Thyroid gland (tissue), 4 donors: ENCODE measurements at regions not wholly inside any gene's neighbourhood (a gene's known extent, or its start where the extent isn't known, plus 50 kb on each side); places are given as distances from the start of the nearest gene placed in this dataset.

ENCODE experiments used
- DNase-seq, 2 donors: peaks; one replicate each; pipeline ENCODE4 v3.0.0-alpha.2; 2019
- H3K27ac ChIP-seq, 3 donors: fragments of 200-600 bp; sonication (generic); 1 replicate in 2 of 3; 2 replicates in 1 of 3; pipeline ENCODE4 v1.5.1; 2016 to 2019; ENCODE audit warnings: mild to moderate bottlenecking in 1 of 3, moderate library complexity in 1 of 3
- H3K27me3 ChIP-seq: fragments of 200-600 bp; sonication (generic); one replicate; pipeline ENCODE4 v1.5.1; 2019
- H3K36me3 ChIP-seq, 2 donors: fragments of 200-600 bp; sonication (generic); one replicate each; pipeline ENCODE4 v1.5.1; 2016 to 2019
- H3K4me1 ChIP-seq, 2 donors: fragments of 200-600 bp; sonication (generic); one replicate each; pipeline ENCODE4 v1.5.1; 2017 to 2019
- H3K4me3 ChIP-seq, 3 donors: fragments of 200-600 bp; sonication (generic); replicated peaks in 1 of 3; 1 replicate in 2 of 3; 2 replicates in 1 of 3; pipeline ENCODE4 v1.5.1; 2016; ENCODE audit warnings: mild to moderate bottlenecking in 1 of 3
- H3K9me3 ChIP-seq: fragments of 200-600 bp; sonication (generic); one replicate; pipeline ENCODE4 v1.5.1; 2017
- POLR2A ChIP-seq, 2 donors: fragments of 450-650 bp; IDR thresholded peaks; one replicate each; pipeline ENCODE4 v1.6.1; 2017; ENCODE audit warnings: antibody characterized with exemption in 2 of 2, mild to moderate bottlenecking in 2 of 2, moderate library complexity in 1 of 2
- WGBS, 2 donors: methylation state at CpG; one replicate each; pipeline ENCODE4 v1.1.5; 2017; 5-methylcytosine and 5-hydroxymethylcytosine counted together
- intact Hi-C: fragments of 100-400 bp; cut with DNase I; formaldehyde crosslinking; loops from one replicate; pipeline ENCODE4 v1.15.1; 2023
- TF ChIP-seq, protein P1 (sequence below), 6 experiments: fragments of 200-600 bp in 3 of 6; fragments of 450-650 bp in 3 of 6; sonication (generic) in 3 of 6; IDR thresholded peaks; one replicate each; pipeline ENCODE4 v1.5.1; 2016 to 2019; ENCODE audit warnings: antibody characterized with exemption in 6 of 6, mild to moderate bottlenecking in 2 of 6, inconsistent platforms in 1 of 6, moderate library complexity in 1 of 6

DNA sequence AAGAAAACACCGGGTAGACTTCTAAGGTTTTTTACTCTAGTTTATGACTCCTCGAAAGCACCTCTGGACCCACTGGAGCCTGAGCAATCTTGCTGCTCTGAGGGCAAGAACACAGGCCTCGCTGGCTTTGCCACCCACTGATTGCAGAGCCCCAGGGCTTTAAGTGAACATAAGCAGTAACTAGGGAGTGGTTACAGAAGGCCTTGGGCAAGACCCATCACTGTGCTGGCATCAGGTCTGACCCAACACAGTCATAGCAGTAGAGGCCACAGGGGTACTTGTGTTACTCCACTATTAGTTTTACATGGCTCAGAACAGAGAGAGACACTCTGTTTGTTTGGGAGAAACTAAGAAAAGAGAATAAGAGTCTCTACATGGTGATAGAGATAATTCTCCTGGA lies 684.5 kb downstream of the FAM181B start:
- no peaks in the 10 kb centered on the region for H3K9me3 ChIP-seq
- intact Hi-C loops, result no loop called here
- H3K36me3 ChIP-seq, result no peaks in the 10 kb centered on the region
- no peaks in the 10 kb centered on the region for H3K27me3 ChIP-seq
- no peak for DNase-seq
- no peak overlapping the region for H3K27ac ChIP-seq
- 87 to 90% methylated on average over 3 of the region's 3 CpGs for WGBS, 2 donors
- no peaks in the 10 kb centered on the region for H3K4me1 ChIP-seq
- TF ChIP-seq POLR2A (IDR thresholded peaks at IDR 0.05), result no peak
- TF ChIP-seq, protein P1, sequence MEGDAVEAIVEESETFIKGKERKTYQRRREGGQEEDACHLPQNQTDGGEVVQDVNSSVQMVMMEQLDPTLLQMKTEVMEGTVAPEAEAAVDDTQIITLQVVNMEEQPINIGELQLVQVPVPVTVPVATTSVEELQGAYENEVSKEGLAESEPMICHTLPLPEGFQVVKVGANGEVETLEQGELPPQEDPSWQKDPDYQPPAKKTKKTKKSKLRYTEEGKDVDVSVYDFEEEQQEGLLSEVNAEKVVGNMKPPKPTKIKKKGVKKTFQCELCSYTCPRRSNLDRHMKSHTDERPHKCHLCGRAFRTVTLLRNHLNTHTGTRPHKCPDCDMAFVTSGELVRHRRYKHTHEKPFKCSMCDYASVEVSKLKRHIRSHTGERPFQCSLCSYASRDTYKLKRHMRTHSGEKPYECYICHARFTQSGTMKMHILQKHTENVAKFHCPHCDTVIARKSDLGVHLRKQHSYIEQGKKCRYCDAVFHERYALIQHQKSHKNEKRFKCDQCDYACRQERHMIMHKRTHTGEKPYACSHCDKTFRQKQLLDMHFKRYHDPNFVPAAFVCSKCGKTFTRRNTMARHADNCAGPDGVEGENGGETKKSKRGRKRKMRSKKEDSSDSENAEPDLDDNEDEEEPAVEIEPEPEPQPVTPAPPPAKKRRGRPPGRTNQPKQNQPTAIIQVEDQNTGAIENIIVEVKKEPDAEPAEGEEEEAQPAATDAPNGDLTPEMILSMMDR (IDR thresholded peaks at IDR 0.05), result no peak
- no peak overlapping the region for H3K4me3 ChIP-seq

DNA sequence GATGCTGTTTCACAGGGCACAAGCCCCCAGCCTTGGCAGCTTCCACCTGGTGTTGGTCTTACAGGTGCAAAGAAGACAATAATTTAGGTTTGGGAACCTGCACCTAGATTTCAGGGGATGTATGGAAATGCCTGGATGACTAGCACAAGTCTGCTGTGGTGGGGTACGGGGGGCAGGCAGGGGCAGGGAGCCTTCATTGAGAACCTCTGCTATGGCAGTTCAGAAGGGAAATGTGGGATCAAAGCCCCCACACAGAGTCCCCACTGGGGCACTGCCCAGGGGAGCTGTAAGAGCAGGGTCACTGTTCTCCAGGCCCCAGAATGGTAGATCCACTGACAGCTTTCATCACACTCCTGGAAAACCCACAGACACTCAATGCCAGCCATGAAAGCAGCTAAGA lies 686.5 kb downstream of the FAM181B start:
- Histone ChIP-seq H3K27me3 (no peaks in the 10 kb centered on the region), H3K27ac (no peak overlapping the region), H3K4me3 (no peak overlapping the region), H3K4me1 (no peaks in the 10 kb centered on the region), H3K9me3 (no peaks in the 10 kb centered on the region), H3K36me3 (no peaks in the 10 kb centered on the region)
- intact Hi-C loops, result no loop called here
- 100% methylated on average over 1 of the region's 1 CpG for WGBS, 2 donors
- no peak for TF ChIP-seq POLR2A (IDR thresholded peaks at IDR 0.05)
- TF ChIP-seq, protein P1 (IDR thresholded peaks at IDR 0.05), result no peak
- DNase-seq, result no peak

GRCh38 chr11:82046778-82047177 lies 686.9 kb downstream of the FAM181B start:
- no peak for DNase-seq
- 61 to 76% methylated on average over 1 of the region's 1 CpG for WGBS, 2 donors
- no peak for TF ChIP-seq POLR2A (IDR thresholded peaks at IDR 0.05)
- TF ChIP-seq, protein P1 (IDR thresholded peaks at IDR 0.05), result no peak
- H3K27me3 ChIP-seq, result no peaks in the 10 kb centered on the region
- intact Hi-C loops, result no loop called here
- no peaks in the 10 kb centered on the region for H3K4me1 ChIP-seq
- H3K9me3 ChIP-seq, result no peaks in the 10 kb centered on the region
- H3K36me3 ChIP-seq, result no peaks in the 10 kb centered on the region
- no peak overlapping the region for H3K4me3 ChIP-seq
- no peak overlapping the region for H3K27ac ChIP-seq

DNA sequence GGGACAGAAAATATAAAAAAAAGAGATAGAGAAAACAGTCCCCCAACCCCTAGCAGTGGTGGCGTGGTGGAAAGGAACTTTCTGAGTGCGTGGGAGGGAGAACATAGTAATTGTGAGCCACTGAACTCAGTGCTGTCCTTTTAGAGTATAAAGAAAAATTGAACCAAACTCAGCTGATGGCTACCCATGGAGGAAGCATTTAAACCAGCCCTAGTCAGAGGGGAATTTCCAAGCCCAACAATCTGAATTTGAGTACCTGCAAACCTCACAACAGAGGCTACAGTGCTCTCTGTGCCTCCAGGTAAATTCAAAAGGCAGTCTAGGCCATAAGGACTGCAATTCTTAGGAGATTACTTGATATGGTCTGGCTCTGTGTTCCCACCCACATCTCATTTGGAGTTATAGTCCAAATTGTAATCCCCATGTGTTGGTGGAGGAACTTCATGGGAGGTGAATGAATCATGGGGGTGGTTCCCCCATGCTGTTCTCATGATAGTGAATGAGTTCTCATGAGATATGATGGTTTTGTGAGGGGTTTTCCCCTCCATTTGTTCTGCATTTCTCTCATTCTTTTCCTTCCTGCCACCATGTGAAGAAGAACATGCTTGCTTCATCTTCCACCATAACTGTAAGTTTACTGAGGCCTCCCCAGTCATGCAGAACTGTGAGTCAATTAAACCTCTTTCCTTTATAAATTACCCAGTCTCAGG lies 687.8 kb downstream of the FAM181B start:
- H3K4me3 ChIP-seq, result no peak overlapping the region
- WGBS, 2 donors, result 96 to 98% methylated on average over 2 of the region's 2 CpGs
- H3K27ac ChIP-seq, result no peak overlapping the region
- TF ChIP-seq POLR2A (IDR thresholded peaks at IDR 0.05), result no peak
- TF ChIP-seq, protein P1 (IDR thresholded peaks at IDR 0.05), result no peak
- DNase-seq, result no peak
- H3K36me3 ChIP-seq, result no peaks in the 10 kb centered on the region
- intact Hi-C loops, result no loop called here
- H3K27me3 ChIP-seq, result no peaks in the 10 kb centered on the region
- no peaks in the 10 kb centered on the region for H3K9me3 ChIP-seq
- no peaks in the 10 kb centered on the region for H3K4me1 ChIP-seq

GRCh38 chr11:82043316-82043715 lies 690.3 kb downstream of the FAM181B start:
- WGBS, 2 donors, result 62 to 75% methylated on average over 2 of the region's 2 CpGs
- Histone ChIP-seq H3K4me1 (no peaks in the 10 kb centered on the region), H3K27ac (no peak overlapping the region), H3K36me3 (no peaks in the 10 kb centered on the region), H3K4me3 (no peak overlapping the region), H3K9me3 (no peaks in the 10 kb centered on the region), H3K27me3 (no peaks in the 10 kb centered on the region)
- intact Hi-C loops, result no loop called here
- TF ChIP-seq, protein P1 (IDR thresholded peaks at IDR 0.05), result no peak
- no peak for TF ChIP-seq POLR2A (IDR thresholded peaks at IDR 0.05)
- DNase-seq, result no peak
